ENCODE measurements at regions not wholly inside any gene's neighbourhood (a gene's known extent, or its start where the extent isn't known, plus 50 kb on each side); places are given as distances from the start of the nearest gene placed in this dataset.
A peak's percentile ranks its signal among the peaks of the same experiment; 100 is the strongest.

DNA sequence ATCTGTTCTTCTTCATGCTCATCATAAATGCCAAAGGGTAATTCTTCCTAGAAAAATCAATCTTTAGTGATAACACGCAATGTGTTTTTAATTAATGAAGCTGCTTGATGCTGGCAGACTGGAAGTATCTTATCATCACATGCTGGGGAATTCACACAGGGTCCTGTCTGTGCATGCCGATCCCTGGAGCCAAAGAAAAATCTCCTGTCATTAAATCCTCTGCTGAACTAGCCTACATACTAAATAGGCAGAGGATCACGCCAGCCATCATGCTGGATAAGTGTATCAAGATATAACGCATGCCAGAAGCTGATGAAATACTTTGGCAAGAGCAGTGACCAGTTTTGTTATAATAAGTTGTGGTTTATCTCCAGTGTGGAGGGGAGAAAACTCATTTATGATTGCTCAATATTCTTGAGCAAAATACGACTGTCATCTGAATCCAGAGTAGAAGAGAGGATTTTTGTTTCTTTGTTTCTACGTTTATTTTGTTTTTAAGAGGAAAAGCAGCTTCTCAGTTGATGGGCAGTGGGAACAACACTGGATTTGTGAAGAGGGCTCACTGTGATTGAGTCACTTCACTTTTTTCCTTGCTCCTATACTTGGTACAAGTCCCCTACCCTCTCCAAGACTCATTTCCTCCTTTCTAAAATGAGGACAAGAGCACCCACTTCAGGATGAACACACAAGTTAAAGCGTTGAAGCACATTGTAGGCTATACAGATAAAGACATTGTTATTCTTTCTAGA, 649.1 kb downstream of the TNS3 start:
- Histone ChIP-seq H3K9me3 (no peaks in the 10 kb centered on the region), H3K36me3 (no peaks in the 10 kb centered on the region), H3K27me3 (no peaks in the 10 kb centered on the region), H3K27ac (no peak overlapping the region), H3K4me3 (no peak overlapping the region), H3K4me1 (peaks cover 26% of the 10 kb centered on the region)
- intact Hi-C loops (cut with DNase I): no loop called here
- no peak for TF ChIP-seq POLR2A (IDR thresholded peaks at IDR 0.05)
- TF ChIP-seq, protein P1, sequence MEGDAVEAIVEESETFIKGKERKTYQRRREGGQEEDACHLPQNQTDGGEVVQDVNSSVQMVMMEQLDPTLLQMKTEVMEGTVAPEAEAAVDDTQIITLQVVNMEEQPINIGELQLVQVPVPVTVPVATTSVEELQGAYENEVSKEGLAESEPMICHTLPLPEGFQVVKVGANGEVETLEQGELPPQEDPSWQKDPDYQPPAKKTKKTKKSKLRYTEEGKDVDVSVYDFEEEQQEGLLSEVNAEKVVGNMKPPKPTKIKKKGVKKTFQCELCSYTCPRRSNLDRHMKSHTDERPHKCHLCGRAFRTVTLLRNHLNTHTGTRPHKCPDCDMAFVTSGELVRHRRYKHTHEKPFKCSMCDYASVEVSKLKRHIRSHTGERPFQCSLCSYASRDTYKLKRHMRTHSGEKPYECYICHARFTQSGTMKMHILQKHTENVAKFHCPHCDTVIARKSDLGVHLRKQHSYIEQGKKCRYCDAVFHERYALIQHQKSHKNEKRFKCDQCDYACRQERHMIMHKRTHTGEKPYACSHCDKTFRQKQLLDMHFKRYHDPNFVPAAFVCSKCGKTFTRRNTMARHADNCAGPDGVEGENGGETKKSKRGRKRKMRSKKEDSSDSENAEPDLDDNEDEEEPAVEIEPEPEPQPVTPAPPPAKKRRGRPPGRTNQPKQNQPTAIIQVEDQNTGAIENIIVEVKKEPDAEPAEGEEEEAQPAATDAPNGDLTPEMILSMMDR (IDR thresholded peaks at IDR 0.05): no peak
- TF ChIP-seq POLR2AphosphoS5 (IDR thresholded peaks at IDR 0.05; ENCODE audit: insufficient read depth in 1 of 2, low read depth in 1 of 2): peak; percentile 24 to 57
- no peak for DNase-seq (ENCODE audit: extremely low spot score in 2 of 2)

DNA sequence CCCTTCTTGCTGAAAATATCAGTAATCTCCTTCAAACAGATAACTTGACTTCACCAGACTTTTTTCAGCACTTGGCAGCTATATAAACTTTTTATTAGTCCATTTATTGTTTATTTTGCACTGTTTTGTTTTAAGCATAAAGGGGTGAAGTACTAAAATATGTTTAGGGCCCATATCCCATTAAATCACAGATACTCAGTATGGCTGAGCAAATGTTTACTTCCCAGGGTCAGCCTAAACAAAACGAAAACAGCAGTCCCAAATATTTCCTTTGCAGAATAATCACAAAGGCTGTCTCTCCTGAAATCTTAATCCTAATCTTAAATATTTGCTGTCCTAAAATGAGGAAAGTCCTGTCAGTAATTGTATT, 649.6 kb downstream of the TNS3 start:
- H3K4me3 ChIP-seq: no peak overlapping the region
- intact Hi-C loops (cut with DNase I): no loop called here
- peaks cover 26% of the 10 kb centered on the region for H3K4me1 ChIP-seq
- H3K27me3 ChIP-seq: no peaks in the 10 kb centered on the region
- H3K9me3 ChIP-seq: no peaks in the 10 kb centered on the region
- DNase-seq (ENCODE audit: extremely low spot score in 2 of 2): no peak
- TF ChIP-seq, protein P1 (IDR thresholded peaks at IDR 0.05): no peak
- TF ChIP-seq POLR2AphosphoS5 (IDR thresholded peaks at IDR 0.05; ENCODE audit: insufficient read depth in 1 of 2, low read depth in 1 of 2) (no peak), POLR2A (IDR thresholded peaks at IDR 0.05) (no peak)
- H3K36me3 ChIP-seq: no peaks in the 10 kb centered on the region
- H3K27ac ChIP-seq: no peak overlapping the region

DNA sequence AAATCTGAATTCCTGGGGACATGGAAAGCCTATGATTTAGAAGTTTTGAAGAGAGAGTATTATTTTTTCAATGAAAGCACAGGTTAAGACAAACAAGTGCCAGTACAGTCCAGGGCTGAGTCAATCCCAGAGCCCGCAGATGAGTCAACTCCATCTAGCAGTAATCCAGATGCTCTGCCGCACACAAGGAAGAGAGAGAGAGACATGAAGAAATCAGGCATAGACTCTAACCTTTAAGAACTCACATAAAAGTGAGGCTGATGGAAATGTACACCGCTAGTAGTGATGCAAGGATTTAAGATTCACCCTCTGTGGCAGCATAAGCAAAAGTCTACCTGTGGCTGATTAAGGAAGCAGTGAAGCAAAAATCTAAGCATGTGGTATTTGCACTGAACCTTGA, 651.5 kb downstream of the TNS3 start:
- no peak for DNase-seq (ENCODE audit: extremely low spot score in 2 of 2)
- Histone ChIP-seq H3K9me3 (no peaks in the 10 kb centered on the region), H3K36me3 (no peaks in the 10 kb centered on the region), H3K27ac (no peak overlapping the region), H3K4me1 (peaks cover 26% of the 10 kb centered on the region), H3K4me3 (no peak overlapping the region), H3K27me3 (no peaks in the 10 kb centered on the region)
- intact Hi-C loops (cut with DNase I): no loop called here
- TF ChIP-seq POLR2AphosphoS5 (IDR thresholded peaks at IDR 0.05; ENCODE audit: insufficient read depth in 1 of 2, low read depth in 1 of 2) (peak in 1 of 2 donors; percentile 60), POLR2A (IDR thresholded peaks at IDR 0.05) (no peak)

DNA sequence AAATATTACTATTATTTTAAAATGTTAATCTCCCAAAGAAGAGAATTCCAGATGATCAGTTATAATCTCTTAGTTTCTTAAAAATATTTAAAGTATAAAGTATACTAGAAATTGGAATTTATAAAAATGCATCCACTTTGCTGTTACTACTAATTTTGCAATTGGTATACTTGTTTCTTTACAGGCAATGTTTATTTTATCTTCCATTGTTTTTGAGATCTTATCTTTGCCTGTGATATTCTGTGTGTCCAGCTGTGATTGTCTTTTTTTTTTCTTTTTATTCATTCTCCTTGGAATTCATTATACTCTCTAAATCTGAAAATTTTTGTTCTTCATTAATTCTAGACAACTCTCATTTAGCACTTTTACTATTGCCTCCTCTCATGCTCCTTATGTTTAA, 652.6 kb downstream of the TNS3 start:
- no peak for DNase-seq (ENCODE audit: extremely low spot score in 2 of 2)
- Histone ChIP-seq H3K4me3 (no peak overlapping the region), H3K4me1 (peaks cover 24% of the 10 kb centered on the region), H3K9me3 (no peaks in the 10 kb centered on the region), H3K36me3 (no peaks in the 10 kb centered on the region), H3K27me3 (no peaks in the 10 kb centered on the region), H3K27ac (no peak overlapping the region)
- TF ChIP-seq, protein P1 (IDR thresholded peaks at IDR 0.05): no peak
- TF ChIP-seq POLR2AphosphoS5 (IDR thresholded peaks at IDR 0.05; ENCODE audit: insufficient read depth in 1 of 2, low read depth in 1 of 2) (no peak), POLR2A (IDR thresholded peaks at IDR 0.05) (no peak)
- intact Hi-C loops (cut with DNase I): no loop called here

DNA sequence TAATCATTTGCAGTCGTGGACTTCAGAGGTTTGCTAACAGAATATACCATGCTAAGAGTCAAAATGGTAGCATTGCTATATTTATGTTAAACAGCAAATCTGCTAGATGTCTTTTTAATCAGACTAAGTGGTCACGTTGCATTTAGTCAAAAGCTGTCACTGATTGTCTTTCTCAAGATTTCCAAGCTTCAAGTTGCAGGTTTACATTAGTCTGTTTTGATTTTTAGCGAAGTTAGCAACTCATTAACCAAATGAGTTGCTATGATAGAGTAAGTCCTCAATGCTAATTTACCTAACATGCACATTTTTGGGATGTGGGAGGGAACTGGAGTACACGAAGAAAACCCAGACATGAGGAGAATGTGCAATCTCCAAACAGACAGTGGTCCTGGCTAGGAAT, 653.2 kb downstream of the TNS3 start:
- DNase-seq (ENCODE audit: extremely low spot score in 2 of 2): no peak
- TF ChIP-seq POLR2AphosphoS5 (IDR thresholded peaks at IDR 0.05; ENCODE audit: insufficient read depth in 1 of 2, low read depth in 1 of 2) (no peak), POLR2A (IDR thresholded peaks at IDR 0.05) (no peak)
- TF ChIP-seq, protein P1 (IDR thresholded peaks at IDR 0.05): no peak
- Histone ChIP-seq H3K9me3 (no peaks in the 10 kb centered on the region), H3K36me3 (no peaks in the 10 kb centered on the region), H3K27me3 (no peaks in the 10 kb centered on the region), H3K4me3 (no peak overlapping the region), H3K27ac (no peak overlapping the region), H3K4me1 (peaks cover 18% of the 10 kb centered on the region)
- intact Hi-C loops (cut with DNase I): no loop called here
